ENCODE measurements at regions not wholly inside any gene's neighbourhood (a gene's known extent, or its start where the extent isn't known, plus 50 kb on each side); places are given as distances from the start of the nearest gene placed in this dataset.

GRCh38 chr12:42767326-42767954 lies 177.9 kb upstream of the PRICKLE1 start:
- Mint-ChIP-seq H3K27ac (no peak overlapping the region), H3K4me1 (no peaks in the 10 kb centered on the region), H3K36me3 (no peaks in the 10 kb centered on the region), H3K9me3 (peaks cover 0 to 14% (median 5%) of the 10 kb centered on the region in 11 donors), H3K27me3 (peaks cover 0 to 12% (median 0%) of the 10 kb centered on the region in 5 donors), H3K4me3 (no peak overlapping the region)
- Histone ChIP-seq H3K27ac (ENCODE audit: low read depth, low read length) (no peak overlapping the region), H3K36me3 (ENCODE audit: control insufficient read depth in 2 of 3, insufficient read depth in 3 of 3, low read length in 3 of 3) (no peaks in the 10 kb centered on the region), H3K4me1 (ENCODE audit: control insufficient read depth in 2 of 2, insufficient read depth in 2 of 2, low read length in 2 of 2) (no peaks in the 10 kb centered on the region), H3K4me3 (ENCODE audit: low read length) (no peak overlapping the region), H3K9me3 (ENCODE audit: control insufficient read depth in 2 of 3, low read length in 3 of 3) (no peaks in the 10 kb centered on the region), H3K27me3 (ENCODE audit: control insufficient read depth in 2 of 2, insufficient read depth in 2 of 2, low read length in 2 of 2) (no peaks in the 10 kb centered on the region)
- DNase-seq (no peak), ATAC-seq (no peak)
- POLR2A ChIA-PET, result no interaction called here
- CTCF ChIA-PET, result no interaction called here
- intact Hi-C loops (cut with micrococcal nuclease), result no loop called here

- H3K4me1 Mint-ChIP-seq, result peaks cover 0 to under 1% (median 0%) of the 10 kb centered on the region in 7 donors
- no peaks in the 10 kb centered on the region for H3K36me3 Mint-ChIP-seq
- no peaks in the 10 kb centered on the region for H3K27me3 ChIP-seq (ENCODE audit: control insufficient read depth in 2 of 2, insufficient read depth in 2 of 2, low read length in 2 of 2)
- no peak overlapping the region for H3K4me3 Mint-ChIP-seq
- H3K27me3 Mint-ChIP-seq, result peaks cover 0 to 12% (median 0%) of the 10 kb centered on the region in 5 donors
- H3K9me3 Mint-ChIP-seq, result peaks cover 0 to 13% (median 5%) of the 10 kb centered on the region in 11 donors
- no peak overlapping the region for H3K4me3 ChIP-seq (ENCODE audit: low read length)
- CTCF ChIA-PET, result no interaction called here
- H3K36me3 ChIP-seq (ENCODE audit: control insufficient read depth in 2 of 3, insufficient read depth in 3 of 3, low read length in 3 of 3), result no peaks in the 10 kb centered on the region
- H3K4me1 ChIP-seq (ENCODE audit: control insufficient read depth in 2 of 2, insufficient read depth in 2 of 2, low read length in 2 of 2), result no peaks in the 10 kb centered on the region
- H3K27ac Mint-ChIP-seq, result no peak overlapping the region
- POLR2A ChIA-PET, result no interaction called here
- H3K27ac ChIP-seq (ENCODE audit: low read depth, low read length), result no peak overlapping the region
- intact Hi-C loops (cut with micrococcal nuclease), result no loop called here
- DNase-seq, result no peak
- no peak for ATAC-seq
- no peaks in the 10 kb centered on the region for H3K9me3 ChIP-seq (ENCODE audit: control insufficient read depth in 2 of 3, low read length in 3 of 3)
Measured at GRCh38 chr12:42766754-42767153, 177.2 kb upstream of the PRICKLE1 start.

- H3K27ac ChIP-seq (ENCODE audit: low read depth, low read length), result no peak overlapping the region
- DNase-seq (no peak), ATAC-seq (no peak)
- H3K4me3 Mint-ChIP-seq, result no peak overlapping the region
- H3K27me3 Mint-ChIP-seq, result peaks cover 0 to 8% (median 0%) of the 10 kb centered on the region in 5 donors
- intact Hi-C loops (cut with micrococcal nuclease), result no loop called here
- H3K9me3 ChIP-seq (ENCODE audit: control insufficient read depth in 2 of 3, low read length in 3 of 3), result no peaks in the 10 kb centered on the region
- peaks cover 0 to 7% (median 0%) of the 10 kb centered on the region in 11 donors for H3K9me3 Mint-ChIP-seq
- no peaks in the 10 kb centered on the region for H3K4me1 ChIP-seq (ENCODE audit: control insufficient read depth in 2 of 2, insufficient read depth in 2 of 2, low read length in 2 of 2)
- no peaks in the 10 kb centered on the region for H3K36me3 ChIP-seq (ENCODE audit: control insufficient read depth in 2 of 3, insufficient read depth in 3 of 3, low read length in 3 of 3)
- no peak overlapping the region for H3K27ac Mint-ChIP-seq
- POLR2A ChIA-PET, result no interaction called here
- no peaks in the 10 kb centered on the region for H3K27me3 ChIP-seq (ENCODE audit: control insufficient read depth in 2 of 2, insufficient read depth in 2 of 2, low read length in 2 of 2)
- H3K36me3 Mint-ChIP-seq, result no peaks in the 10 kb centered on the region
- no peak overlapping the region for H3K4me3 ChIP-seq (ENCODE audit: low read length)
- H3K4me1 Mint-ChIP-seq, result peaks cover 0 to 3% (median 0%) of the 10 kb centered on the region in 7 donors
- CTCF ChIA-PET, result no interaction called here
Measured at GRCh38 chr12:42766026-42766425, 176.5 kb upstream of the PRICKLE1 start.

GRCh38 chr12:42763682-42764081 lies 174.1 kb upstream of the PRICKLE1 start:
- Mint-ChIP-seq H3K27me3 (peaks cover 0 to 8% (median 0%) of the 10 kb centered on the region in 5 donors), H3K36me3 (no peaks in the 10 kb centered on the region), H3K27ac (no peak overlapping the region), H3K4me1 (peaks cover 0 to 3% (median 0%) of the 10 kb centered on the region in 7 donors), H3K4me3 (no peak overlapping the region), H3K9me3 (peaks cover 0 to 3% (median 0%) of the 10 kb centered on the region in 11 donors)
- DNase-seq, result no peak
- Histone ChIP-seq H3K36me3 (ENCODE audit: control insufficient read depth in 2 of 3, insufficient read depth in 3 of 3, low read length in 3 of 3) (no peaks in the 10 kb centered on the region), H3K27me3 (ENCODE audit: control insufficient read depth in 2 of 2, insufficient read depth in 2 of 2, low read length in 2 of 2) (no peaks in the 10 kb centered on the region), H3K4me3 (ENCODE audit: low read length) (no peak overlapping the region), H3K27ac (ENCODE audit: low read depth, low read length) (no peak overlapping the region), H3K9me3 (ENCODE audit: control insufficient read depth in 2 of 3, low read length in 3 of 3) (no peaks in the 10 kb centered on the region), H3K4me1 (ENCODE audit: control insufficient read depth in 2 of 2, insufficient read depth in 2 of 2, low read length in 2 of 2) (no peaks in the 10 kb centered on the region)
- ChIA-PET CTCF (no interaction called here), POLR2A (no interaction called here)
- no peak for ATAC-seq
- intact Hi-C loops (cut with micrococcal nuclease), result no loop called here

- Mint-ChIP-seq H3K27ac (no peak overlapping the region), H3K36me3 (no peaks in the 10 kb centered on the region), H3K9me3 (peaks cover 0 to 3% (median 0%) of the 10 kb centered on the region in 11 donors), H3K27me3 (peaks cover 0 to 1% (median 0%) of the 10 kb centered on the region in 5 donors), H3K4me3 (no peak overlapping the region), H3K4me1 (peaks cover 0 to 3% (median 0%) of the 10 kb centered on the region in 7 donors)
- ATAC-seq, result no peak
- ChIA-PET CTCF (no interaction called here), POLR2A (no interaction called here)
- Histone ChIP-seq H3K36me3 (ENCODE audit: control insufficient read depth in 2 of 3, insufficient read depth in 3 of 3, low read length in 3 of 3) (no peaks in the 10 kb centered on the region), H3K27ac (ENCODE audit: low read depth, low read length) (no peak overlapping the region), H3K4me1 (ENCODE audit: control insufficient read depth in 2 of 2, insufficient read depth in 2 of 2, low read length in 2 of 2) (no peaks in the 10 kb centered on the region), H3K27me3 (ENCODE audit: control insufficient read depth in 2 of 2, insufficient read depth in 2 of 2, low read length in 2 of 2) (no peaks in the 10 kb centered on the region), H3K4me3 (ENCODE audit: low read length) (no peak overlapping the region), H3K9me3 (ENCODE audit: control insufficient read depth in 2 of 3, low read length in 3 of 3) (no peaks in the 10 kb centered on the region)
- intact Hi-C loops (cut with micrococcal nuclease), result no loop called here
- DNase-seq, result no peak
Measured at GRCh38 chr12:42762395-42762925, 172.9 kb upstream of the PRICKLE1 start.

GRCh38 chr12:42761601-42762350 lies 172.2 kb upstream of the PRICKLE1 start:
- intact Hi-C loops (cut with micrococcal nuclease), result no loop called here
- H3K27me3 ChIP-seq (ENCODE audit: control insufficient read depth in 2 of 2, insufficient read depth in 2 of 2, low read length in 2 of 2), result no peaks in the 10 kb centered on the region
- no peaks in the 10 kb centered on the region for H3K4me1 ChIP-seq (ENCODE audit: control insufficient read depth in 2 of 2, insufficient read depth in 2 of 2, low read length in 2 of 2)
- H3K27ac ChIP-seq (ENCODE audit: low read depth, low read length), result no peak overlapping the region
- H3K36me3 Mint-ChIP-seq, result no peaks in the 10 kb centered on the region
- DNase-seq (no peak), ATAC-seq (no peak)
- H3K9me3 Mint-ChIP-seq, result peaks cover 0 to 3% (median 0%) of the 10 kb centered on the region in 11 donors
- H3K27me3 Mint-ChIP-seq, result no peaks in the 10 kb centered on the region
- H3K4me3 ChIP-seq (ENCODE audit: low read length), result no peak overlapping the region
- POLR2A ChIA-PET, result no interaction called here
- peaks cover 0 to 3% (median 0%) of the 10 kb centered on the region in 7 donors for H3K4me1 Mint-ChIP-seq
- H3K4me3 Mint-ChIP-seq, result no peak overlapping the region
- CTCF ChIA-PET, result no interaction called here
- no peak overlapping the region for H3K27ac Mint-ChIP-seq
- no peaks in the 10 kb centered on the region for H3K36me3 ChIP-seq (ENCODE audit: control insufficient read depth in 2 of 3, insufficient read depth in 3 of 3, low read length in 3 of 3)
- H3K9me3 ChIP-seq (ENCODE audit: control insufficient read depth in 2 of 3, low read length in 3 of 3), result no peaks in the 10 kb centered on the region
